ENCODE measurements at regions not wholly inside any gene's neighbourhood (a gene's known extent, or its start where the extent isn't known, plus 50 kb on each side); places are given as distances from the start of the nearest gene placed in this dataset.

- DNase-seq (ENCODE audit: low spot score): no peak
- ChIA-PET CTCF (no interaction called here), POLR2A (ENCODE audit: low non-redundant PET) (no interaction called here)
- intact Hi-C loops (cut with micrococcal nuclease; ENCODE audit: unreplicated experiment): no loop called here
- no peak overlapping the region for H3K27ac ChIP-seq (ENCODE audit: low read depth, low read length, poor library complexity, severe bottlenecking)
- no peaks in the 10 kb centered on the region for H3K27me3 ChIP-seq (replicated peaks; ENCODE audit: insufficient read depth, low read depth, low read length, poor library complexity)
- H3K36me3 ChIP-seq (ENCODE audit: insufficient read depth, low read length, poor library complexity, severe bottlenecking): no peaks in the 10 kb centered on the region
- no TSS peak for BruUV-seq (replicated peaks)
- H3K4me3 ChIP-seq (ENCODE audit: low read depth, low read length, poor library complexity, severe bottlenecking): no peak overlapping the region
- no peaks in the 10 kb centered on the region for H3K9me3 ChIP-seq (ENCODE audit: low read depth, low read length, poor library complexity, severe bottlenecking)
- H3K4me1 ChIP-seq (ENCODE audit: insufficient read depth, low read length, poor library complexity, severe bottlenecking): no peaks in the 10 kb centered on the region
- TF ChIP-seq CTCF (conservative IDR thresholded peaks at IDR 0.05; ENCODE audit: low read depth, low read length) (no peak), EZH2 (IDR thresholded peaks at IDR 0.05; ENCODE audit: borderline replicate concordance, low read depth, low read length, poor library complexity, severe bottlenecking) (no peak)
Measured at GRCh38 chr2:234747833-234748559, 203.8 kb upstream of the SH3BP4 start.

- no TSS peak for BruUV-seq (replicated peaks)
- no peak overlapping the region for H3K4me3 ChIP-seq (ENCODE audit: low read depth, low read length, poor library complexity, severe bottlenecking)
- no peaks in the 10 kb centered on the region for H3K4me1 ChIP-seq (ENCODE audit: insufficient read depth, low read length, poor library complexity, severe bottlenecking)
- no peak for DNase-seq (ENCODE audit: low spot score)
- no peak overlapping the region for H3K27ac ChIP-seq (ENCODE audit: low read depth, low read length, poor library complexity, severe bottlenecking)
- ChIA-PET POLR2A (ENCODE audit: low non-redundant PET) (no interaction called here), CTCF (no interaction called here)
- no peak for TF ChIP-seq EZH2 (IDR thresholded peaks at IDR 0.05; ENCODE audit: borderline replicate concordance, low read depth, low read length, poor library complexity, severe bottlenecking)
- TF ChIP-seq CTCF (conservative IDR thresholded peaks at IDR 0.05; ENCODE audit: low read depth, low read length): no peak
- no peaks in the 10 kb centered on the region for H3K9me3 ChIP-seq (ENCODE audit: low read depth, low read length, poor library complexity, severe bottlenecking)
- H3K36me3 ChIP-seq (ENCODE audit: insufficient read depth, low read length, poor library complexity, severe bottlenecking): no peaks in the 10 kb centered on the region
- no peaks in the 10 kb centered on the region for H3K27me3 ChIP-seq (replicated peaks; ENCODE audit: insufficient read depth, low read depth, low read length, poor library complexity)
- intact Hi-C loops (cut with micrococcal nuclease; ENCODE audit: unreplicated experiment): no loop called here
Measured at GRCh38 chr2:234747032-234747431, 204.8 kb upstream of the SH3BP4 start.

- POLR2A ChIA-PET (ENCODE audit: low non-redundant PET): no interaction called here
- Histone ChIP-seq H3K27ac (ENCODE audit: low read depth, low read length, poor library complexity, severe bottlenecking) (no peak overlapping the region), H3K27me3 (replicated peaks; ENCODE audit: insufficient read depth, low read depth, low read length, poor library complexity) (no peaks in the 10 kb centered on the region), H3K9me3 (ENCODE audit: low read depth, low read length, poor library complexity, severe bottlenecking) (no peaks in the 10 kb centered on the region), H3K4me3 (ENCODE audit: low read depth, low read length, poor library complexity, severe bottlenecking) (no peak overlapping the region), H3K36me3 (ENCODE audit: insufficient read depth, low read length, poor library complexity, severe bottlenecking) (no peaks in the 10 kb centered on the region), H3K4me1 (ENCODE audit: insufficient read depth, low read length, poor library complexity, severe bottlenecking) (no peaks in the 10 kb centered on the region)
- CTCF ChIA-PET: no interaction called here
- TF ChIP-seq CTCF (conservative IDR thresholded peaks at IDR 0.05; ENCODE audit: low read depth, low read length) (peak; percentile 35; the same call in 1 of the 2 replicates), EZH2 (IDR thresholded peaks at IDR 0.05; ENCODE audit: borderline replicate concordance, low read depth, low read length, poor library complexity, severe bottlenecking) (no peak)
- BruUV-seq (replicated peaks): no TSS peak
- DNase-seq (ENCODE audit: low spot score): no peak
- intact Hi-C loops (cut with micrococcal nuclease; ENCODE audit: unreplicated experiment): no loop called here
Measured at GRCh38 chr2:234745347-234745746, 206.5 kb upstream of the SH3BP4 start.

Data from A673 (cell line).